ENCODE measurements at regions not wholly inside any gene's neighbourhood (a gene's known extent, or its start where the extent isn't known, plus 50 kb on each side); places are given as distances from the start of the nearest gene placed in this dataset.

DNA sequence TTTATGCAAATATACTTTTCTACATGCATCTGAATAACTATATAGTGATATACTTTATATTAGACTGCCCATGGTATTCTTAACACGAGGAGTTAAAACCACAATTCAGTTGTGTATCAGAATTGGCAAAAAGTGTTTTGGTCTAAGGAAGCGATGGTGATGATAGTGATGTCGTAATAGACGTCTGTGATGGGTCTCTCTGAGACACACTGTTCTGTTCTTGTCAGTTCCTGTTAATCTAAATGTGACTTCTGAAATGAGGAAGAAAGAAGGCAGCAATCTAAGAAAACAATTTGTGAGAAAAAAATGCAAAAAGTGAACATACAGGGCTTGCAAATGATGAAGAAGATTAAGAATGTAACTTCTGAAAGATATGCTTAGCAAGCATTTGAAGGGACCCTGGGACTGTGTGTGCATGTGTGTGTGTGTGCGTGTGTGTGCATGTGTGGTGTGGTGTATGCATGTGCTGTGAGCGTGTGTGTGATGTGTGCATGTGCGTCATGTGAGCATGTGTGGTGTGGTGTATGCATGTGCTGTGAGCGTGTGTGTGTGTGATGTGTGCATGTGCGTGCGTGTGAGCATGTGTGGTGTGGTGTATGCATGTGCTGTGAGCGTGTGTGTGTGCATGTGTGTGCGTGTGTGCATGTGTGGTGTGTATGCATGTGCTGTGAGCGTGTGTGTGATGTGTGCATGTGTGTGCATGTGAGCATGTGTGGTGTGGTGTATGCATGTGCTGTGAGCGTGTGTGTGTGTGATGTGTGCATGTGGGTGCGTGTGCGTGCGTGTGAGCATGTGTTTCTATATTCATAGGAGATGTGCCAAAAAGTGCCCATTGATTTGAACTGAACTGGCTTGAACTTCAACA lies 131.8 kb downstream of the IRS2 start:
- TF ChIP-seq SPI1 (IDR thresholded peaks at IDR 0.05; ENCODE audit: borderline replicate concordance, insufficient read depth, low read depth, low read length) (no peak), ZNF274 (IDR thresholded peaks at IDR 0.05; ENCODE audit: insufficient read depth, insufficient read length) (no peak), POLR2A (IDR thresholded peaks at IDR 0.05; ENCODE audit: low read depth, low read length) (no peak), CBFB (IDR thresholded peaks at IDR 0.05; ENCODE audit: low read depth) (no peak), BCL11A (IDR thresholded peaks at IDR 0.05; ENCODE audit: low read depth, low read length) (no peak)
- TF ChIP-seq, protein P1, sequence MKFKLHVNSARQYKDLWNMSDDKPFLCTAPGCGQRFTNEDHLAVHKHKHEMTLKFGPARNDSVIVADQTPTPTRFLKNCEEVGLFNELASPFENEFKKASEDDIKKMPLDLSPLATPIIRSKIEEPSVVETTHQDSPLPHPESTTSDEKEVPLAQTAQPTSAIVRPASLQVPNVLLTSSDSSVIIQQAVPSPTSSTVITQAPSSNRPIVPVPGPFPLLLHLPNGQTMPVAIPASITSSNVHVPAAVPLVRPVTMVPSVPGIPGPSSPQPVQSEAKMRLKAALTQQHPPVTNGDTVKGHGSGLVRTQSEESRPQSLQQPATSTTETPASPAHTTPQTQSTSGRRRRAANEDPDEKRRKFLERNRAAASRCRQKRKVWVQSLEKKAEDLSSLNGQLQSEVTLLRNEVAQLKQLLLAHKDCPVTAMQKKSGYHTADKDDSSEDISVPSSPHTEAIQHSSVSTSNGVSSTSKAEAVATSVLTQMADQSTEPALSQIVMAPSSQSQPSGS (IDR thresholded peaks at IDR 0.05; ENCODE audit: low read length): no peak
- TF ChIP-seq, protein P2, sequence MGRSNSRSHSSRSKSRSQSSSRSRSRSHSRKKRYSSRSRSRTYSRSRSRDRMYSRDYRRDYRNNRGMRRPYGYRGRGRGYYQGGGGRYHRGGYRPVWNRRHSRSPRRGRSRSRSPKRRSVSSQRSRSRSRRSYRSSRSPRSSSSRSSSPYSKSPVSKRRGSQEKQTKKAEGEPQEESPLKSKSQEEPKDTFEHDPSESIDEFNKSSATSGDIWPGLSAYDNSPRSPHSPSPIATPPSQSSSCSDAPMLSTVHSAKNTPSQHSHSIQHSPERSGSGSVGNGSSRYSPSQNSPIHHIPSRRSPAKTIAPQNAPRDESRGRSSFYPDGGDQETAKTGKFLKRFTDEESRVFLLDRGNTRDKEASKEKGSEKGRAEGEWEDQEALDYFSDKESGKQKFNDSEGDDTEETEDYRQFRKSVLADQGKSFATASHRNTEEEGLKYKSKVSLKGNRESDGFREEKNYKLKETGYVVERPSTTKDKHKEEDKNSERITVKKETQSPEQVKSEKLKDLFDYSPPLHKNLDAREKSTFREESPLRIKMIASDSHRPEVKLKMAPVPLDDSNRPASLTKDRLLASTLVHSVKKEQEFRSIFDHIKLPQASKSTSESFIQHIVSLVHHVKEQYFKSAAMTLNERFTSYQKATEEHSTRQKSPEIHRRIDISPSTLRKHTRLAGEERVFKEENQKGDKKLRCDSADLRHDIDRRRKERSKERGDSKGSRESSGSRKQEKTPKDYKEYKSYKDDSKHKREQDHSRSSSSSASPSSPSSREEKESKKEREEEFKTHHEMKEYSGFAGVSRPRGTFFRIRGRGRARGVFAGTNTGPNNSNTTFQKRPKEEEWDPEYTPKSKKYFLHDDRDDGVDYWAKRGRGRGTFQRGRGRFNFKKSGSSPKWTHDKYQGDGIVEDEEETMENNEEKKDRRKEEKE (IDR thresholded peaks at IDR 0.05): no peak

Data from GM12878 (cell line).